Naive thymus-derived CD4-positive, alpha-beta T cell (primary cell): ENCODE measurements at regions not wholly inside any gene's neighbourhood (a gene's known extent, or its start where the extent isn't known, plus 50 kb on each side); places are given as distances from the start of the nearest gene placed in this dataset.

Experiments used
- ATAC-seq: fragments of 150-1000 bp; cut with Tn5 transposase; 2 replicates; pipeline ENCODE4 v1.10.0; 2021; ENCODE audit warnings: mild to moderate bottlenecking, moderate library complexity
- CTCF ChIA-PET: fragments of 350-600 bp; sonication (Branson Sonifier 250); formaldehyde crosslinking; loops from one replicate; lab custom pipeline; 2021; ENCODE audit warnings: antibody characterized with exemption; lab: Charles Lee
- POLR2A ChIA-PET: fragments of 350-600 bp; sonication (Branson Sonifier 250); formaldehyde crosslinking; loops from one replicate; lab custom pipeline; 2021; ENCODE audit warnings: antibody characterized with exemption, inconsistent platforms; lab: Charles Lee
- DNase-seq, 9 donors: peaks; one replicate each; pipeline versions ENCODE4 v3.0.0 to v3.0.0-alpha.2; 2020 to 2022; ENCODE audit warnings: mixed read lengths in 1 of 9
- H3K27ac ChIP-seq: one replicate; pipeline ENCODE4 v1.7.0; 2013; ENCODE audit warnings: mild to moderate bottlenecking, low read depth, low read length, moderate library complexity
- H3K27me3 ChIP-seq, 2 donors: one replicate each; pipeline ENCODE4 v1.7.0; 2013; ENCODE audit warnings: low read length in 2 of 2, mild to moderate bottlenecking in 2 of 2, moderate library complexity in 2 of 2; ENCODE audit not compliant: control insufficient read depth in 2 of 2, insufficient read depth in 2 of 2
- H3K36me3 ChIP-seq, 3 experiments: 1 replicate in 2 of 3; 2 replicates in 1 of 3; pipeline ENCODE4 v1.7.0; 2013; ENCODE audit warnings: low read length in 3 of 3, mild to moderate bottlenecking in 3 of 3, moderate library complexity in 1 of 3; ENCODE audit not compliant: insufficient read depth in 3 of 3, control insufficient read depth in 2 of 3
- H3K4me1 ChIP-seq, 2 donors: one replicate each; pipeline ENCODE4 v1.7.0; 2013; ENCODE audit warnings: low read length in 2 of 2, mild to moderate bottlenecking in 2 of 2, moderate library complexity in 1 of 2; ENCODE audit not compliant: control insufficient read depth in 2 of 2, insufficient read depth in 2 of 2
- H3K4me3 ChIP-seq: 2 replicates; pipeline ENCODE4 v1.7.0; 2013; ENCODE audit warnings: mild to moderate bottlenecking, low read length
- H3K9me3 ChIP-seq, 3 experiments: 1 replicate in 2 of 3; 2 replicates in 1 of 3; pipeline ENCODE4 v1.7.0; 2013; ENCODE audit warnings: low read length in 3 of 3; ENCODE audit not compliant: control insufficient read depth in 2 of 3
- H3K27ac Mint-ChIP-seq, 9 donors: one replicate each; pipeline ENCODE4 v1.8.0; 2020 to 2022; ENCODE audit warnings: mixed read lengths in 9 of 9, mild to moderate bottlenecking in 8 of 9, moderate library complexity in 5 of 9, inconsistent platforms in 2 of 9
- H3K27me3 Mint-ChIP-seq, 5 donors: one replicate each; pipeline ENCODE4 v1.8.0; 2021 to 2022; ENCODE audit warnings: mixed read lengths in 5 of 5, mild to moderate bottlenecking in 1 of 5
- H3K36me3 Mint-ChIP-seq, 5 donors: one replicate each; pipeline ENCODE4 v1.8.0; 2020 to 2022; ENCODE audit warnings: mixed read lengths in 5 of 5, mild to moderate bottlenecking in 3 of 5, inconsistent platforms in 1 of 5
- H3K4me1 Mint-ChIP-seq, 7 donors: one replicate each; pipeline ENCODE4 v1.8.0; 2020 to 2022; ENCODE audit warnings: mixed read lengths in 7 of 7, mild to moderate bottlenecking in 3 of 7, inconsistent platforms in 1 of 7
- H3K4me3 Mint-ChIP-seq, 10 donors: one replicate each; pipeline ENCODE4 v1.8.0; 2020 to 2022; ENCODE audit warnings: mild to moderate bottlenecking in 10 of 10, mixed read lengths in 10 of 10, moderate library complexity in 6 of 10, inconsistent platforms in 2 of 10
- H3K9me3 Mint-ChIP-seq, 11 donors: one replicate each; pipeline ENCODE4 v1.8.0; 2020 to 2022; ENCODE audit warnings: mixed read lengths in 11 of 11, mild to moderate bottlenecking in 4 of 11, inconsistent platforms in 1 of 11, moderate library complexity in 1 of 11
- intact Hi-C, 2 donors: fragments of 100-400 bp; cut with micrococcal nuclease; formaldehyde crosslinking; loops; one replicate each; pipeline ENCODE4 v1.15.1; 2023

GRCh38 chr12:86601550-86602308 is 345.5 kb upstream of the MGAT4C start:
- H3K4me3 ChIP-seq = no peak overlapping the region
- Mint-ChIP-seq H3K27me3 (no peaks in the 10 kb centered on the region), H3K4me1 (no peaks in the 10 kb centered on the region), H3K9me3 (peaks cover 0 to 7% (median 3%) of the 10 kb centered on the region in 11 donors), H3K27ac (no peak overlapping the region), H3K36me3 (no peaks in the 10 kb centered on the region), H3K4me3 (no peak overlapping the region)
- no peak overlapping the region for H3K27ac ChIP-seq
- POLR2A ChIA-PET = no interaction called here
- CTCF ChIA-PET = no interaction called here
- H3K4me1 ChIP-seq = no peaks in the 10 kb centered on the region
- no peaks in the 10 kb centered on the region for H3K9me3 ChIP-seq
- DNase-seq (no peak), ATAC-seq (no peak)
- no peaks in the 10 kb centered on the region for H3K27me3 ChIP-seq
- intact Hi-C loops = no loop called here
- H3K36me3 ChIP-seq = no peaks in the 10 kb centered on the region

- Mint-ChIP-seq H3K36me3 (no peaks in the 10 kb centered on the region), H3K9me3 (peaks cover 0 to 7% (median 3%) of the 10 kb centered on the region in 11 donors), H3K4me3 (no peak overlapping the region), H3K27me3 (no peaks in the 10 kb centered on the region), H3K27ac (no peak overlapping the region), H3K4me1 (no peaks in the 10 kb centered on the region)
- H3K27me3 ChIP-seq = no peaks in the 10 kb centered on the region
- H3K36me3 ChIP-seq = no peaks in the 10 kb centered on the region
- H3K4me1 ChIP-seq = no peaks in the 10 kb centered on the region
- intact Hi-C loops = no loop called here
- H3K27ac ChIP-seq = no peak overlapping the region
- DNase-seq (no peak), ATAC-seq (no peak)
- no peaks in the 10 kb centered on the region for H3K9me3 ChIP-seq
- no peak overlapping the region for H3K4me3 ChIP-seq
- CTCF ChIA-PET = no interaction called here
- POLR2A ChIA-PET = no interaction called here
These were observed 344.6 kb upstream of the MGAT4C start for GRCh38 chr12:86600664-86601231.

GRCh38 chr12:86597431-86597830 is 341.2 kb upstream of the MGAT4C start:
- intact Hi-C loops = no loop called here
- Histone ChIP-seq H3K27me3 (no peaks in the 10 kb centered on the region), H3K4me1 (no peaks in the 10 kb centered on the region), H3K27ac (no peak overlapping the region), H3K36me3 (no peaks in the 10 kb centered on the region), H3K9me3 (no peaks in the 10 kb centered on the region), H3K4me3 (no peak overlapping the region)
- H3K27me3 Mint-ChIP-seq = no peaks in the 10 kb centered on the region
- DNase-seq (no peak), ATAC-seq (no peak)
- H3K27ac Mint-ChIP-seq = no peak overlapping the region
- no peaks in the 10 kb centered on the region for H3K4me1 Mint-ChIP-seq
- H3K4me3 Mint-ChIP-seq = no peak overlapping the region
- ChIA-PET POLR2A (no interaction called here), CTCF (no interaction called here)
- H3K36me3 Mint-ChIP-seq = no peaks in the 10 kb centered on the region
- H3K9me3 Mint-ChIP-seq = peaks cover 0 to 11% (median 3%) of the 10 kb centered on the region in 11 donors

GRCh38 chr12:86590296-86590695 is 334.1 kb upstream of the MGAT4C start:
- H3K9me3 ChIP-seq = no peaks in the 10 kb centered on the region
- no peak overlapping the region for H3K4me3 ChIP-seq
- no peak for DNase-seq
- H3K27ac ChIP-seq = no peak overlapping the region
- no peaks in the 10 kb centered on the region for H3K27me3 ChIP-seq
- H3K27me3 Mint-ChIP-seq = no peaks in the 10 kb centered on the region
- H3K4me1 Mint-ChIP-seq = no peaks in the 10 kb centered on the region
- ChIA-PET POLR2A (no interaction called here), CTCF (no interaction called here)
- H3K27ac Mint-ChIP-seq = no peak overlapping the region
- no peaks in the 10 kb centered on the region for H3K4me1 ChIP-seq
- intact Hi-C loops = no loop called here
- no peak for ATAC-seq
- peaks cover 0 to 10% (median 0%) of the 10 kb centered on the region in 11 donors for H3K9me3 Mint-ChIP-seq
- no peaks in the 10 kb centered on the region for H3K36me3 ChIP-seq
- no peaks in the 10 kb centered on the region for H3K36me3 Mint-ChIP-seq
- H3K4me3 Mint-ChIP-seq = no peak overlapping the region

GRCh38 chr12:86574143-86574542 is 318.0 kb upstream of the MGAT4C start:
- no peaks in the 10 kb centered on the region for H3K4me1 Mint-ChIP-seq
- POLR2A ChIA-PET = no interaction called here
- H3K27me3 Mint-ChIP-seq = no peaks in the 10 kb centered on the region
- intact Hi-C loops = no loop called here
- no peak overlapping the region for H3K4me3 ChIP-seq
- H3K27ac ChIP-seq = no peak overlapping the region
- H3K27me3 ChIP-seq = no peaks in the 10 kb centered on the region
- H3K4me3 Mint-ChIP-seq = no peak overlapping the region
- no peaks in the 10 kb centered on the region for H3K36me3 ChIP-seq
- H3K9me3 ChIP-seq = no peaks in the 10 kb centered on the region
- no peaks in the 10 kb centered on the region for H3K36me3 Mint-ChIP-seq
- no peaks in the 10 kb centered on the region for H3K4me1 ChIP-seq
- H3K27ac Mint-ChIP-seq = no peak overlapping the region
- H3K9me3 Mint-ChIP-seq = peaks cover 0 to 23% (median 0%) of the 10 kb centered on the region in 11 donors
- DNase-seq (no peak), ATAC-seq (no peak)
- CTCF ChIA-PET = no interaction called here

- ATAC-seq (no peak), DNase-seq (no peak)
- Mint-ChIP-seq H3K27me3 (no peaks in the 10 kb centered on the region), H3K9me3 (peaks cover 0 to 14% (median 0%) of the 10 kb centered on the region in 11 donors), H3K4me3 (no peak overlapping the region), H3K36me3 (no peaks in the 10 kb centered on the region), H3K4me1 (no peaks in the 10 kb centered on the region), H3K27ac (no peak overlapping the region)
- intact Hi-C loops = no loop called here
- ChIA-PET CTCF (no interaction called here), POLR2A (interaction anchor here (0.6 kb wide), 1 partner anchor 263 kb away, joined by 3 read pairs; no protein-coding TSS in a partner anchor)
- no peaks in the 10 kb centered on the region for H3K4me1 ChIP-seq
- no peaks in the 10 kb centered on the region for H3K36me3 ChIP-seq
- H3K27ac ChIP-seq = no peak overlapping the region
- no peaks in the 10 kb centered on the region for H3K27me3 ChIP-seq
- H3K9me3 ChIP-seq = no peaks in the 10 kb centered on the region
- no peak overlapping the region for H3K4me3 ChIP-seq
These were observed 316.3 kb upstream of the MGAT4C start for GRCh38 chr12:86572455-86572854.

- Mint-ChIP-seq H3K27ac (no peak overlapping the region), H3K36me3 (no peaks in the 10 kb centered on the region), H3K27me3 (no peaks in the 10 kb centered on the region), H3K9me3 (peaks cover 0 to 19% (median 6%) of the 10 kb centered on the region in 11 donors), H3K4me1 (no peaks in the 10 kb centered on the region), H3K4me3 (no peak overlapping the region)
- Histone ChIP-seq H3K27me3 (no peaks in the 10 kb centered on the region), H3K36me3 (no peaks in the 10 kb centered on the region), H3K9me3 (no peaks in the 10 kb centered on the region), H3K4me3 (no peak overlapping the region), H3K27ac (no peak overlapping the region), H3K4me1 (no peaks in the 10 kb centered on the region)
- ChIA-PET POLR2A (no interaction called here), CTCF (no interaction called here)
- intact Hi-C loops = no loop called here
- no peak for DNase-seq
- no peak for ATAC-seq
These were observed 308.8 kb upstream of the MGAT4C start for GRCh38 chr12:86565038-86565437.
